ENCODE measurements at regions not wholly inside any gene's neighbourhood (a gene's known extent, or its start where the extent isn't known, plus 50 kb on each side); places are given as distances from the start of the nearest gene placed in this dataset.

GRCh38 chr1:58919226-58919958, 135.5 kb upstream of the JUN start:
- Histone ChIP-seq H3K27ac (ENCODE audit: low read depth, low read length) (no peak overlapping the region), H3K27me3 (ENCODE audit: control insufficient read depth, insufficient read depth, low read length) (no peaks in the 10 kb centered on the region), H3K9me3 (ENCODE audit: control insufficient read depth, insufficient read depth, low read length) (peaks cover 2% of the 10 kb centered on the region), H3K4me3 (ENCODE audit: low read depth, low read length) (no peak overlapping the region)
- ChIA-PET POLR2A (no interaction called here), CTCF (no interaction called here)
- no peak for TF ChIP-seq CTCF (IDR thresholded peaks at IDR 0.05; ENCODE audit: low read depth, low read length)
- no peak for DNase-seq (ENCODE audit: low read depth, low spot score)

DNA sequence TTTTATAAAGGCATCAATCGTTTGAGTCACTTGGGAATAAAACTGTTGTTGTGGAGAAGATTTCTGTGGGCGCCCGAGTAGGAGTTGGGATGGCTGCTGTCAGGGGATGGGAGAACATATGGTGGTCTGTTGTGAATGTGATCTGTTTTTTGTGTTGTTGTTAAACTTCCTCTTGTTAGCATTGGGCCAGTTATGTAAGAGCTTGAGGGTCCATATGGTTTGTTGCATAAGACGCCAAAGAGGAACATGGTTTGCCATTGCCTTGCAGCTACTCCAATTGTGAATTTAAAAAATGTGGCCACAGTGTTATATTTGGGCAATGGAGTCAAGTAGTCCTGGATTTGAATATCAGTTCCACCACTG, 136.1 kb upstream of the JUN start:
- no peak for DNase-seq (ENCODE audit: low read depth, low spot score)
- H3K27me3 ChIP-seq (ENCODE audit: control insufficient read depth, insufficient read depth, low read length), result no peaks in the 10 kb centered on the region
- H3K9me3 ChIP-seq (ENCODE audit: control insufficient read depth, insufficient read depth, low read length), result peaks cover 2% of the 10 kb centered on the region
- ChIA-PET POLR2A (no interaction called here), CTCF (no interaction called here)
- no peak overlapping the region for H3K4me3 ChIP-seq (ENCODE audit: low read depth, low read length)
- no peak for TF ChIP-seq CTCF (IDR thresholded peaks at IDR 0.05; ENCODE audit: low read depth, low read length)
- H3K27ac ChIP-seq (ENCODE audit: low read depth, low read length), result no peak overlapping the region

GRCh38 chr1:58921342-58921741, 137.5 kb upstream of the JUN start:
- ChIA-PET CTCF (interaction anchor here (1.5 kb wide), 1 partner anchor 16 kb away, joined by 4 read pairs; no protein-coding TSS in a partner anchor), POLR2A (interaction anchor here (0.6 kb wide), 1 partner anchor 12 kb away, joined by 3 read pairs; no protein-coding TSS in a partner anchor)
- TF ChIP-seq CTCF (IDR thresholded peaks at IDR 0.05; ENCODE audit: low read depth, low read length), result no peak
- Histone ChIP-seq H3K9me3 (ENCODE audit: control insufficient read depth, insufficient read depth, low read length) (no peaks in the 10 kb centered on the region; the same call in 1 of the 2 replicates), H3K27me3 (ENCODE audit: control insufficient read depth, insufficient read depth, low read length) (no peaks in the 10 kb centered on the region), H3K27ac (ENCODE audit: low read depth, low read length) (no peak overlapping the region), H3K4me3 (ENCODE audit: low read depth, low read length) (no peak overlapping the region)
- no peak for DNase-seq (ENCODE audit: low read depth, low spot score)

GRCh38 chr1:58921751-58922150, 137.9 kb upstream of the JUN start:
- TF ChIP-seq CTCF (IDR thresholded peaks at IDR 0.05; ENCODE audit: low read depth, low read length), result no peak
- POLR2A ChIA-PET, result interaction anchor here (0.6 kb wide), 1 partner anchor 12 kb away, joined by 3 read pairs; no protein-coding TSS in a partner anchor
- H3K27ac ChIP-seq (ENCODE audit: low read depth, low read length), result no peak overlapping the region
- CTCF ChIA-PET, result interaction anchor here (1.5 kb wide), 1 partner anchor 16 kb away, joined by 4 read pairs; no protein-coding TSS in a partner anchor
- H3K4me3 ChIP-seq (ENCODE audit: low read depth, low read length), result no peak overlapping the region
- no peaks in the 10 kb centered on the region for H3K27me3 ChIP-seq (ENCODE audit: control insufficient read depth, insufficient read depth, low read length)
- no peaks in the 10 kb centered on the region; the same call in 1 of the 2 replicates for H3K9me3 ChIP-seq (ENCODE audit: control insufficient read depth, insufficient read depth, low read length)
- no peak for DNase-seq (ENCODE audit: low read depth, low spot score)

- CTCF ChIA-PET, result no interaction called here
- H3K27me3 ChIP-seq (ENCODE audit: control insufficient read depth, insufficient read depth, low read length), result no peaks in the 10 kb centered on the region
These were observed 138.6 kb upstream of the JUN start for GRCh38 chr1:58922302-58923089.

More at GRCh38 chr1:58922302-58923089, 138.6 kb upstream of the JUN start:
- POLR2A ChIA-PET, result no interaction called here
- Histone ChIP-seq H3K9me3 (ENCODE audit: control insufficient read depth, insufficient read depth, low read length) (no peaks in the 10 kb centered on the region; the same call in 1 of the 2 replicates), H3K27ac (ENCODE audit: low read depth, low read length) (no peak overlapping the region), H3K4me3 (ENCODE audit: low read depth, low read length) (no peak overlapping the region)
- no peak for DNase-seq (ENCODE audit: low read depth, low spot score)
- no peak for TF ChIP-seq CTCF (IDR thresholded peaks at IDR 0.05; ENCODE audit: low read depth, low read length)

Measured in AG04450 (cell line).